Stromal cell of bone marrow (primary cell): ENCODE measurements at regions not wholly inside any gene's neighbourhood (a gene's known extent, or its start where the extent isn't known, plus 50 kb on each side); places are given as distances from the start of the nearest gene placed in this dataset.

Experiments
- DNase-seq: peaks from one replicate; pipeline ENCODE4 v3.0.0-alpha.2; 2012; ENCODE audit warnings: low read depth

- DNase-seq, result no peak
Observed at GRCh38 chr3:110530902-110531301, 540.7 kb upstream of the NECTIN3 start.

GRCh38 chr3:110533089-110533488, 538.5 kb upstream of the NECTIN3 start:
- peak; percentile 12 for DNase-seq

GRCh38 chr3:110542552-110543150, 529.0 kb upstream of the NECTIN3 start:
- no peak for DNase-seq

GRCh38 chr3:110544730-110545129, 526.9 kb upstream of the NECTIN3 start:
- no peak for DNase-seq

- DNase-seq, result no peak
Observed at GRCh38 chr3:110550511-110550910, 521.1 kb upstream of the NECTIN3 start.

- peak; percentile 15 for DNase-seq
Observed at GRCh38 chr3:110562621-110563020, 509.0 kb upstream of the NECTIN3 start.

GRCh38 chr3:110564674-110565073, 506.9 kb upstream of the NECTIN3 start:
- DNase-seq, result no peak

GRCh38 chr3:110567029-110567428, 504.6 kb upstream of the NECTIN3 start:
- no peak for DNase-seq

- peak; percentile 89 for DNase-seq
Observed at GRCh38 chr3:110568246-110568645, 503.4 kb upstream of the NECTIN3 start.

- DNase-seq, result no peak
Observed at GRCh38 chr3:110569073-110569472, 502.5 kb upstream of the NECTIN3 start.

GRCh38 chr3:110575702-110576101, 495.9 kb upstream of the NECTIN3 start:
- DNase-seq, result no peak

GRCh38 chr3:110576960-110577359, 494.7 kb upstream of the NECTIN3 start:
- DNase-seq, result peak; percentile 81

- no peak for DNase-seq
Observed at GRCh38 chr3:110577854-110578253, 493.8 kb upstream of the NECTIN3 start.

- DNase-seq, result peak; percentile 41
Observed at GRCh38 chr3:110579840-110580550, 491.6 kb upstream of the NECTIN3 start.

GRCh38 chr3:110583373-110583935, 488.2 kb upstream of the NECTIN3 start:
- no peak for DNase-seq

GRCh38 chr3:110588906-110589305, 482.7 kb upstream of the NECTIN3 start:
- no peak for DNase-seq

GRCh38 chr3:110589341-110589740, 482.3 kb upstream of the NECTIN3 start:
- DNase-seq, result no peak

- no peak for DNase-seq
Observed at GRCh38 chr3:110593749-110594148, 477.9 kb upstream of the NECTIN3 start.

- DNase-seq, result no peak
Observed at GRCh38 chr3:110598847-110599490, 472.6 kb upstream of the NECTIN3 start.

GRCh38 chr3:110608566-110608965, 463.1 kb upstream of the NECTIN3 start:
- no peak for DNase-seq

GRCh38 chr3:110612045-110612444, 459.6 kb upstream of the NECTIN3 start:
- DNase-seq, result no peak

- no peak for DNase-seq
Observed at GRCh38 chr3:110614186-110614585, 457.4 kb upstream of the NECTIN3 start.

- no peak for DNase-seq
Observed at GRCh38 chr3:110615454-110615853, 456.2 kb upstream of the NECTIN3 start.
